CD14-positive monocyte (primary cell): ENCODE measurements at regions not wholly inside any gene's neighbourhood (a gene's known extent, or its start where the extent isn't known, plus 50 kb on each side); places are given as distances from the start of the nearest gene placed in this dataset.
A peak's percentile ranks its signal among the peaks of the same experiment; 100 is the strongest.

Source experiments
- DNase-seq, 3 donors: peaks; one replicate each; pipeline ENCODE4 v3.0.0-alpha.2; 2011 to 2022
- H2AFZ ChIP-seq: 2 replicates; pipeline ENCODE4 v1.6.0; 2012; ENCODE audit warnings: mild to moderate bottlenecking, low read depth, low read length, inconsistent platforms; ENCODE audit not compliant: insufficient read depth, poor library complexity, severe bottlenecking
- H3K27ac ChIP-seq, 2 donors: 1 replicate in 1 of 2; 2 replicates in 1 of 2; pipeline ENCODE4 v1.5.1; 2012 to 2013; ENCODE audit warnings: low read length in 2 of 2, control low read depth in 1 of 2, inconsistent platforms in 1 of 2, low read depth in 1 of 2, mild to moderate bottlenecking in 1 of 2
- H3K27me3 ChIP-seq, 2 donors: one replicate each; pipeline versions ENCODE4 v1.6.0 to v1.6.1; 2011 to 2013; ENCODE audit warnings: low read length in 2 of 2; ENCODE audit not compliant: control insufficient read depth in 2 of 2, insufficient read depth in 2 of 2
- H3K36me3 ChIP-seq, 2 donors: replicated peaks in 1 of 2; 1 replicate in 1 of 2; 2 replicates in 1 of 2; pipeline versions ENCODE4 v1.5.1 to v1.6.1; 2012 to 2013; ENCODE audit warnings: low read length in 2 of 2, control low read depth in 1 of 2, inconsistent platforms in 1 of 2, mild to moderate bottlenecking in 1 of 2; ENCODE audit not compliant: insufficient read depth in 2 of 2, control insufficient read depth in 1 of 2
- H3K4me1 ChIP-seq, 2 donors: 1 replicate in 1 of 2; 2 replicates in 1 of 2; pipeline versions ENCODE4 v1.5.1 to v1.6.1; 2012 to 2013; ENCODE audit warnings: low read length in 2 of 2, control low read depth in 1 of 2, inconsistent platforms in 1 of 2, mild to moderate bottlenecking in 1 of 2, moderate library complexity in 1 of 2; ENCODE audit not compliant: insufficient read depth in 2 of 2, control insufficient read depth in 1 of 2
- H3K4me2 ChIP-seq: replicated peaks from 2 replicates; pipeline ENCODE3; 2012; ENCODE audit warnings: low read length, moderate library complexity, mild to moderate bottlenecking; ENCODE audit not compliant: poor library complexity, severe bottlenecking; ENCODE audit errors: extremely low read depth
- H3K4me3 ChIP-seq, 3 experiments: fragments of 200-600 bp in 1 of 3; sonication (generic) in 1 of 3; replicated peaks in 1 of 3; 1 replicate in 2 of 3; 2 replicates in 1 of 3; pipeline ENCODE4 v1.5.1; 2011 to 2013; ENCODE audit warnings: low read length in 3 of 3, mild to moderate bottlenecking in 3 of 3, control low read depth in 2 of 3, low read depth in 2 of 3, inconsistent platforms in 1 of 3, moderate library complexity in 1 of 3
- H3K79me2 ChIP-seq: 2 replicates; pipeline ENCODE4 v1.6.0; 2012; ENCODE audit warnings: mild to moderate bottlenecking, control low read depth, inconsistent platforms, low read length, moderate library complexity; ENCODE audit not compliant: insufficient read depth
- H3K9ac ChIP-seq: 2 replicates; pipeline ENCODE4 v1.6.0; 2017; ENCODE audit warnings: low read length, mild to moderate bottlenecking; ENCODE audit not compliant: insufficient read depth, poor library complexity, severe bottlenecking
- H3K9me3 ChIP-seq, 2 donors: replicated peaks in 1 of 2; 1 replicate in 1 of 2; 2 replicates in 1 of 2; pipeline versions ENCODE4 v1.5.1 to v1.6.1; 2012 to 2013; ENCODE audit warnings: low read length in 2 of 2, control low read depth in 1 of 2; ENCODE audit not compliant: control insufficient read depth in 1 of 2, insufficient read depth in 1 of 2
- H4K20me1 ChIP-seq: 2 replicates; pipeline ENCODE4 v1.6.0; 2012; ENCODE audit warnings: mild to moderate bottlenecking, low read length, control low read depth, moderate library complexity; ENCODE audit not compliant: insufficient read depth
- H3K27ac Mint-ChIP-seq, 7 donors: one replicate each; pipeline ENCODE4 v1.8.0; 2020; ENCODE audit warnings: mild to moderate bottlenecking in 7 of 7, mixed read lengths in 7 of 7, moderate library complexity in 6 of 7, inconsistent platforms in 2 of 7
- H3K27me3 Mint-ChIP-seq, 3 donors: one replicate each; pipeline ENCODE4 v1.8.0; 2021 to 2022; ENCODE audit warnings: low read depth in 3 of 3, mild to moderate bottlenecking in 3 of 3, mixed read lengths in 3 of 3, moderate library complexity in 3 of 3, inconsistent platforms in 1 of 3
- H3K36me3 Mint-ChIP-seq, 2 donors: one replicate each; pipeline ENCODE4 v1.8.0; 2020; ENCODE audit warnings: mixed read lengths in 2 of 2, inconsistent platforms in 1 of 2, mild to moderate bottlenecking in 1 of 2
- H3K4me1 Mint-ChIP-seq: one replicate; pipeline ENCODE4 v1.8.0; 2020; ENCODE audit warnings: mild to moderate bottlenecking, mixed read lengths
- H3K4me3 Mint-ChIP-seq, 2 donors: one replicate each; pipeline ENCODE4 v1.8.0; 2020; ENCODE audit warnings: mild to moderate bottlenecking in 2 of 2, mixed read lengths in 2 of 2, moderate library complexity in 1 of 2
- H3K9me3 Mint-ChIP-seq, 7 donors: one replicate each; pipeline ENCODE4 v1.8.0; 2020 to 2022; ENCODE audit warnings: mixed read lengths in 7 of 7, mild to moderate bottlenecking in 6 of 7, moderate library complexity in 6 of 7, inconsistent platforms in 2 of 7
- WGBS: methylation state at CpG from one replicate; pipeline ENCODE4 v1.1.5; 2013; ENCODE audit warnings: missing lambda C conversion rate; ENCODE audit not compliant: insufficient coverage; 5-methylcytosine and 5-hydroxymethylcytosine counted together
- intact Hi-C, 2 donors: fragments of 100-400 bp; cut with micrococcal nuclease; formaldehyde crosslinking; loops; one replicate each; pipeline versions ENCODE4 v1.15.0 to v1.15.1; 2023
- TF ChIP-seq, protein P1 (sequence below): fragments of 200-600 bp; IDR thresholded peaks from one replicate; pipeline ENCODE4 v1.8.0; 2022; ENCODE audit warnings: antibody characterized with exemption, mild to moderate bottlenecking

GRCh38 chr15:66936109-66936860 lies 129.1 kb upstream of the SMAD3 start:
- peak overlapping the region; percentile 1 for H3K4me2 ChIP-seq

DNA sequence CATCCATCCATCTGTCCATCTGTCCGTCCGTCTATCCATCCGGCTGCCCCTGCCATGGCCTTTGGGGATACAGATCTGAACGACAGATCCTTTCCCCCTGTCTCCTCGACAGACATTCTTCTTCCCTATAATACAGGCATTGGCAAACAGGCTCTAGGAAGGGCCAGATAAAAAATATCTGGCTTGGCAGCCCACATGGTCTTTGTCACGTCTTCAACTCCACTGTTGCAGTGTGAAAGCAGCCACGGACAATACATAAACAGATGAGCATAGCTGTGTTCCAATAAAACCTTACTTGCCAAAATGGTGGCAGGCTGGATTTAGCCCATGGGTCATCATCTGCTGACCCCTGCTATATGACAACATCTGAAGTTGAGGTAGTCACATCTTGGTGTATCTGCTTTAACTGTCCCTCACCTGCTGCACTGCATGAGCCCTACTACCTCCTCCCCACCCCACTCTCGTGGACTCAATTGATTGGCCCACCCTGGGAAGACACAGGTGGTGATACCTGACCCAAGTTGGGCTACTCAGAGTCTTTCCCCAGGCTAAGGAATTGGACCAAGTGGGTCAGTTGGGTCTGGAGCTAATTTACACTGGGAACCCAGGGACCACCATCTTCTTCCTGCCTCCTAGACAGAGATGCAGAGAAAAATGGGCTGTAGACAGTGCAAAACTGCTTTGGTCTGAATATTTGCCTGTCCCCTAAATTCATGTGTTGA lies 128.4 kb upstream of the SMAD3 start:
- no peak overlapping the region for H3K27ac ChIP-seq

More at GRCh38 chr15:66936109-66936860, 129.1 kb upstream of the SMAD3 start:
- no peaks in the 10 kb centered on the region for H3K36me3 Mint-ChIP-seq
- H3K4me1 ChIP-seq = peaks cover 3 to 5% of the 10 kb centered on the region in 2 donors
- H3K9me3 ChIP-seq = peaks cover 19 to 30% of the 10 kb centered on the region in 2 donors
- H3K27me3 Mint-ChIP-seq = peaks cover 2% of the 10 kb centered on the region in 3 donors
- peak overlapping the region in 1 of 3 experiments; percentile 40 for H3K4me3 ChIP-seq
- intact Hi-C loops = no loop called here
- H3K9me3 Mint-ChIP-seq = peaks cover 19 to 36% (median 31%) of the 10 kb centered on the region in 7 donors
- DNase-seq = no peak
- TF ChIP-seq, protein P1, sequence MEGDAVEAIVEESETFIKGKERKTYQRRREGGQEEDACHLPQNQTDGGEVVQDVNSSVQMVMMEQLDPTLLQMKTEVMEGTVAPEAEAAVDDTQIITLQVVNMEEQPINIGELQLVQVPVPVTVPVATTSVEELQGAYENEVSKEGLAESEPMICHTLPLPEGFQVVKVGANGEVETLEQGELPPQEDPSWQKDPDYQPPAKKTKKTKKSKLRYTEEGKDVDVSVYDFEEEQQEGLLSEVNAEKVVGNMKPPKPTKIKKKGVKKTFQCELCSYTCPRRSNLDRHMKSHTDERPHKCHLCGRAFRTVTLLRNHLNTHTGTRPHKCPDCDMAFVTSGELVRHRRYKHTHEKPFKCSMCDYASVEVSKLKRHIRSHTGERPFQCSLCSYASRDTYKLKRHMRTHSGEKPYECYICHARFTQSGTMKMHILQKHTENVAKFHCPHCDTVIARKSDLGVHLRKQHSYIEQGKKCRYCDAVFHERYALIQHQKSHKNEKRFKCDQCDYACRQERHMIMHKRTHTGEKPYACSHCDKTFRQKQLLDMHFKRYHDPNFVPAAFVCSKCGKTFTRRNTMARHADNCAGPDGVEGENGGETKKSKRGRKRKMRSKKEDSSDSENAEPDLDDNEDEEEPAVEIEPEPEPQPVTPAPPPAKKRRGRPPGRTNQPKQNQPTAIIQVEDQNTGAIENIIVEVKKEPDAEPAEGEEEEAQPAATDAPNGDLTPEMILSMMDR = no peak
- no peaks in the 10 kb centered on the region for H4K20me1 ChIP-seq
- peak overlapping the region; percentile 75 for H3K4me3 Mint-ChIP-seq
- H3K36me3 ChIP-seq = no peaks in the 10 kb centered on the region
- WGBS = 80% methylated on average over 22 of the region's 25 CpGs
- no peak overlapping the region for H3K27ac ChIP-seq
- H3K79me2 ChIP-seq = no peaks in the 10 kb centered on the region
- H3K27me3 ChIP-seq = no peaks in the 10 kb centered on the region
- no peak overlapping the region for H3K9ac ChIP-seq
- peak overlapping the region in 1 of 7 donors; percentile 55 for H3K27ac Mint-ChIP-seq
- H3K4me1 Mint-ChIP-seq = peaks cover 17% of the 10 kb centered on the region
- H2AFZ ChIP-seq = no peak overlapping the region

More for the DNA sequence above, 128.4 kb upstream of the SMAD3 start:
- H3K36me3 Mint-ChIP-seq = no peaks in the 10 kb centered on the region
- peak overlapping the region in 1 of 3 experiments; percentile 40 for H3K4me3 ChIP-seq
- H3K9me3 Mint-ChIP-seq = peaks cover 19 to 36% (median 31%) of the 10 kb centered on the region in 7 donors
- peaks cover 2 to 5% (median 2%) of the 10 kb centered on the region in 3 donors for H3K27me3 Mint-ChIP-seq
- TF ChIP-seq, protein P1 = no peak
- no peak overlapping the region for H3K27ac Mint-ChIP-seq
- 82% methylated on average over 5 of the region's 8 CpGs for WGBS
- DNase-seq = no peak
- peaks cover 10 to 12% of the 10 kb centered on the region in 2 donors for H3K4me1 ChIP-seq
- no peaks in the 10 kb centered on the region for H3K79me2 ChIP-seq
- peak overlapping the region; percentile 75 for H3K4me3 Mint-ChIP-seq
- H4K20me1 ChIP-seq = no peaks in the 10 kb centered on the region
- H3K27me3 ChIP-seq = no peaks in the 10 kb centered on the region
- intact Hi-C loops = no loop called here
- H2AFZ ChIP-seq = no peak overlapping the region
- H3K4me1 Mint-ChIP-seq = peaks cover 24% of the 10 kb centered on the region
- peaks cover 19 to 30% of the 10 kb centered on the region in 2 donors for H3K9me3 ChIP-seq
- no peak overlapping the region for H3K4me2 ChIP-seq
- H3K36me3 ChIP-seq = no peaks in the 10 kb centered on the region
- H3K9ac ChIP-seq = no peak overlapping the region
